Adrenal gland (tissue), 9 donors: ENCODE measurements at regions not wholly inside any gene's neighbourhood (a gene's known extent, or its start where the extent isn't known, plus 50 kb on each side); places are given as distances from the start of the nearest gene placed in this dataset.
A peak's percentile ranks its signal among the peaks of the same experiment; 100 is the strongest.

ENCODE experiments used
- DNase-seq, 7 donors: peaks; one replicate each; pipeline ENCODE4 v3.0.0-alpha.2; 2019 to 2020
- H3K27ac ChIP-seq, 5 donors: fragments of 200-600 bp; sonication (generic) in 4 of 5; 1 replicate in 3 of 5; 2 replicates in 2 of 5; pipeline versions ENCODE4 v1.5.1 to v1.8.0; 2016 to 2020; ENCODE audit warnings: mild to moderate bottlenecking in 1 of 5
- H3K27me3 ChIP-seq: fragments of 200-600 bp; 2 replicates; pipeline ENCODE4 v1.8.0; 2021
- H3K36me3 ChIP-seq, 2 donors: fragments of 200-600 bp; replicated peaks in 1 of 2; 1 replicate in 1 of 2; 2 replicates in 1 of 2; pipeline versions ENCODE4 v1.5.1 to v1.8.0; 2018 to 2022
- H3K4me1 ChIP-seq, 2 donors: fragments of 200-600 bp; replicated peaks in 1 of 2; 1 replicate in 1 of 2; 2 replicates in 1 of 2; pipeline versions ENCODE4 v1.5.1 to v1.8.0; 2018 to 2021
- H3K4me3 ChIP-seq, 4 donors: fragments of 200-600 bp; sonication (generic) in 3 of 4; one replicate each; pipeline ENCODE4 v1.5.1; 2016 to 2018
- H3K9me3 ChIP-seq, 3 donors: fragments of 200-600 bp; sonication (generic) in 1 of 3; replicated peaks in 1 of 3; 1 replicate in 2 of 3; 2 replicates in 1 of 3; pipeline versions ENCODE4 v1.5.1 to v1.8.0; 2016 to 2021
- CTCF ChIP-seq, 6 experiments: fragments of 450-650 bp in 4 of 6; fragments of 200-600 bp in 2 of 6; sonication (generic) in 1 of 6; IDR thresholded peaks; 1 replicate in 5 of 6; 2 replicates in 1 of 6; pipeline versions ENCODE4 v1.5.1 to v1.8.0; 2016 to 2021; ENCODE audit warnings: antibody characterized with exemption in 6 of 6, mild to moderate bottlenecking in 2 of 6, moderate library complexity in 1 of 6
- POLR2A ChIP-seq, 2 donors: fragments of 450-650 bp; IDR thresholded peaks; one replicate each; pipeline ENCODE4 v1.6.1; 2017; ENCODE audit warnings: antibody characterized with exemption in 2 of 2, mild to moderate bottlenecking in 2 of 2, moderate library complexity in 1 of 2
- WGBS, 4 donors: extraction: QIAGEN DNeasy Blood & Tissue Kit in 2 of 4; methylation state at CpG; one replicate each; pipeline versions ENCODE4 v1.1.5 to v1.1.7; 2013 to 2017; 5-methylcytosine and 5-hydroxymethylcytosine counted together
- intact Hi-C, 2 donors: fragments of 100-400 bp; cut with DNase I; formaldehyde crosslinking; loops; one replicate each; pipeline versions ENCODE4 v1.14.1 to v1.15.0; 2022 to 2023
- donor health status: healthy with polysubstance abuse.
- donor health status: Bipolar disorder and iron deficiency.
- donor health status: DM: yes; HTN: yes; CAD: no.
- donor health status: DM: no; HTN: no; CAD: no.
- donor health status: DM: no; HTN: no; CAD: no.

- Histone ChIP-seq H3K36me3 (no peaks in the 10 kb centered on the region), H3K27me3 (no peaks in the 10 kb centered on the region), H3K4me3 (no peak overlapping the region), H3K4me1 (no peaks in the 10 kb centered on the region), H3K9me3 (no peaks in the 10 kb centered on the region), H3K27ac (no peak overlapping the region)
- no peak for DNase-seq
- WGBS, 4 donors: 78 to 86% (median 85%) methylated on average over 6 of the region's 6 CpGs
- TF ChIP-seq CTCF (IDR thresholded peaks at IDR 0.05): no peak
- TF ChIP-seq POLR2A (IDR thresholded peaks at IDR 0.05): no peak
- intact Hi-C loops: no loop called here
Observed at GRCh38 chr13:60214213-60215055, 50.7 kb upstream of the DIAPH3 start.

GRCh38 chr13:60220072-60220471 is 56.3 kb upstream of the DIAPH3 start:
- WGBS, 4 donors: 92 to 100% (median 94%) methylated on average over 1 of the region's 1 CpG
- Histone ChIP-seq H3K36me3 (no peaks in the 10 kb centered on the region), H3K9me3 (no peaks in the 10 kb centered on the region), H3K4me3 (no peak overlapping the region), H3K4me1 (no peaks in the 10 kb centered on the region), H3K27ac (no peak overlapping the region), H3K27me3 (no peaks in the 10 kb centered on the region)
- intact Hi-C loops: no loop called here
- TF ChIP-seq CTCF (IDR thresholded peaks at IDR 0.05) (no peak), POLR2A (IDR thresholded peaks at IDR 0.05) (no peak)
- DNase-seq: no peak

GRCh38 chr13:60221581-60221980 is 57.9 kb upstream of the DIAPH3 start:
- intact Hi-C loops: no loop called here
- TF ChIP-seq CTCF (IDR thresholded peaks at IDR 0.05): no peak
- no peak for TF ChIP-seq POLR2A (IDR thresholded peaks at IDR 0.05)
- Histone ChIP-seq H3K9me3 (no peaks in the 10 kb centered on the region), H3K27ac (no peak overlapping the region), H3K27me3 (no peaks in the 10 kb centered on the region), H3K4me1 (no peaks in the 10 kb centered on the region), H3K4me3 (no peak overlapping the region), H3K36me3 (no peaks in the 10 kb centered on the region)
- WGBS, 4 donors: 72 to 88% (median 81%) methylated on average over 6 of the region's 6 CpGs
- no peak for DNase-seq

- DNase-seq: peak in 3 of 7 donors; percentile 18 to 37 (median 27)
- intact Hi-C loops: no loop called here
- Histone ChIP-seq H3K27me3 (no peaks in the 10 kb centered on the region), H3K4me1 (no peaks in the 10 kb centered on the region), H3K9me3 (no peaks in the 10 kb centered on the region), H3K27ac (no peak overlapping the region), H3K4me3 (no peak overlapping the region), H3K36me3 (no peaks in the 10 kb centered on the region)
- 26 to 54% (median 44%) methylated on average over 3 of the region's 3 CpGs for WGBS, 4 donors
- TF ChIP-seq POLR2A (IDR thresholded peaks at IDR 0.05) (no peak), CTCF (IDR thresholded peaks at IDR 0.05) (peak in 5 of 6 experiments; percentile 11 to 33 (median 26))
Observed at GRCh38 chr13:60226507-60226906, 62.8 kb upstream of the DIAPH3 start.
